Peyer's patch (tissue), 4 donors: ENCODE measurements at regions not wholly inside any gene's neighbourhood (a gene's known extent, or its start where the extent isn't known, plus 50 kb on each side); places are given as distances from the start of the nearest gene placed in this dataset.

Experiments used
- CTCF ChIP-seq, 6 experiments: fragments of 450-650 bp in 4 of 6; fragments of 200-600 bp in 2 of 6; sonication (generic) in 1 of 6; IDR thresholded peaks; one replicate each; pipeline ENCODE4 v1.5.1; 2017 to 2019; ENCODE audit warnings: antibody characterized with exemption in 6 of 6, mild to moderate bottlenecking in 3 of 6, moderate library complexity in 1 of 6
- POLR2A ChIP-seq, 2 donors: fragments of 450-650 bp; IDR thresholded peaks; one replicate each; pipeline ENCODE4 v1.5.1; 2017; ENCODE audit warnings: antibody characterized with exemption in 2 of 2, mild to moderate bottlenecking in 2 of 2, moderate library complexity in 2 of 2

- TF ChIP-seq POLR2A (IDR thresholded peaks at IDR 0.05) (no peak), CTCF (IDR thresholded peaks at IDR 0.05) (no peak)
Measured at GRCh38 chr13:50149214-50149613, 134.0 kb downstream of the KCNRG start.
